HG02623 (cell line): ENCODE measurements at regions not wholly inside any gene's neighbourhood (a gene's known extent, or its start where the extent isn't known, plus 50 kb on each side); places are given as distances from the start of the nearest gene placed in this dataset.

Experiments
- ATAC-seq: cut with Tn5 transposase; IDR thresholded peaks from one replicate; pipeline ENCODE4 v1.9.1; 2021; ENCODE audit warnings: moderate library complexity; ENCODE audit not compliant: unreplicated experiment

- no peak for ATAC-seq
Observed at GRCh38 chr13:82720986-82721385, 1161.3 kb downstream of the SLITRK1 start.

GRCh38 chr13:82719987-82720386 lies 1162.3 kb downstream of the SLITRK1 start:
- no peak for ATAC-seq

GRCh38 chr13:82717249-82717648 lies 1165.0 kb downstream of the SLITRK1 start:
- ATAC-seq: no peak

GRCh38 chr13:82713687-82714405 lies 1168.4 kb downstream of the SLITRK1 start:
- ATAC-seq: no peak

GRCh38 chr13:82702513-82702912 lies 1179.8 kb downstream of the SLITRK1 start:
- no peak for ATAC-seq

- ATAC-seq: no peak
Observed at GRCh38 chr13:82701020-82701419, 1181.3 kb downstream of the SLITRK1 start.

- ATAC-seq: no peak
Observed at GRCh38 chr13:82698941-82699340, 1183.3 kb downstream of the SLITRK1 start.

GRCh38 chr13:82698383-82698782 lies 1183.9 kb downstream of the SLITRK1 start:
- ATAC-seq: no peak

GRCh38 chr13:82693607-82694006 lies 1188.7 kb downstream of the SLITRK1 start:
- ATAC-seq: no peak

- peak; percentile 81 for ATAC-seq
Observed at GRCh38 chr13:82688400-82688994, 1193.8 kb downstream of the SLITRK1 start.

- no peak for ATAC-seq
Observed at GRCh38 chr13:82687884-82688283, 1194.4 kb downstream of the SLITRK1 start.

- ATAC-seq: no peak
Observed at GRCh38 chr13:82681535-82681934, 1200.7 kb downstream of the SLITRK1 start.

GRCh38 chr13:82678052-82678451 lies 1204.2 kb downstream of the SLITRK1 start:
- no peak for ATAC-seq

- ATAC-seq: no peak
Observed at GRCh38 chr13:82675024-82675423, 1207.2 kb downstream of the SLITRK1 start.

GRCh38 chr13:82674546-82674945 lies 1207.7 kb downstream of the SLITRK1 start:
- no peak for ATAC-seq

- ATAC-seq: no peak
Observed at GRCh38 chr13:82672248-82672647, 1210.0 kb downstream of the SLITRK1 start.

- ATAC-seq: no peak
Observed at GRCh38 chr13:82664183-82664582, 1218.1 kb downstream of the SLITRK1 start.

GRCh38 chr13:82661126-82661525 lies 1221.1 kb downstream of the SLITRK1 start:
- no peak for ATAC-seq

GRCh38 chr13:82658811-82659210 lies 1223.5 kb downstream of the SLITRK1 start:
- no peak for ATAC-seq

GRCh38 chr13:82657471-82657870 lies 1224.8 kb downstream of the SLITRK1 start:
- ATAC-seq: no peak

- ATAC-seq: no peak
Observed at GRCh38 chr13:82654861-82655855, 1227.1 kb downstream of the SLITRK1 start.
